ENCODE measurements at regions not wholly inside any gene's neighbourhood (a gene's known extent, or its start where the extent isn't known, plus 50 kb on each side); places are given as distances from the start of the nearest gene placed in this dataset.

GRCh38 chr2:144133936-144134665 is 385.8 kb downstream of the ZEB2 start:
- no peaks in the 10 kb centered on the region for H3K27me3 Mint-ChIP-seq (ENCODE audit: low read depth)
- no peak overlapping the region for H3K27ac Mint-ChIP-seq
- H3K36me3 Mint-ChIP-seq = peaks cover 3% of the 10 kb centered on the region
- H3K9me3 Mint-ChIP-seq = peaks cover 4% of the 10 kb centered on the region
- DNase-seq (ENCODE audit: low spot score in 2 of 2, unreplicated experiment in 2 of 2) = no peak
- TF ChIP-seq CTCF (IDR thresholded peaks at IDR 0.05; ENCODE audit: unreplicated experiment) = no peak
- H3K4me1 Mint-ChIP-seq = peaks cover 11% of the 10 kb centered on the region
- no peak overlapping the region for H3K4me3 Mint-ChIP-seq

- TF ChIP-seq CTCF (IDR thresholded peaks at IDR 0.05; ENCODE audit: unreplicated experiment) = no peak
- peaks cover 9% of the 10 kb centered on the region for H3K4me1 Mint-ChIP-seq
These were observed 387.6 kb downstream of the ZEB2 start for GRCh38 chr2:144132357-144132756.

GRCh38 chr2:144131042-144131441 is 388.9 kb downstream of the ZEB2 start:
- Mint-ChIP-seq H3K27me3 (ENCODE audit: low read depth) (no peaks in the 10 kb centered on the region), H3K4me1 (peaks cover 1% of the 10 kb centered on the region), H3K36me3 (no peaks in the 10 kb centered on the region), H3K4me3 (no peak overlapping the region), H3K27ac (no peak overlapping the region), H3K9me3 (peaks cover 4% of the 10 kb centered on the region)
- no peak for DNase-seq (ENCODE audit: low spot score in 2 of 2, unreplicated experiment in 2 of 2)
- TF ChIP-seq CTCF (IDR thresholded peaks at IDR 0.05; ENCODE audit: unreplicated experiment) = no peak

More at GRCh38 chr2:144132357-144132756, 387.6 kb downstream of the ZEB2 start:
- DNase-seq (ENCODE audit: low spot score in 2 of 2, unreplicated experiment in 2 of 2) = no peak
- Mint-ChIP-seq H3K36me3 (peaks cover 1% of the 10 kb centered on the region), H3K27me3 (ENCODE audit: low read depth) (no peaks in the 10 kb centered on the region), H3K27ac (no peak overlapping the region), H3K9me3 (peaks cover 4% of the 10 kb centered on the region), H3K4me3 (no peak overlapping the region)

DNA sequence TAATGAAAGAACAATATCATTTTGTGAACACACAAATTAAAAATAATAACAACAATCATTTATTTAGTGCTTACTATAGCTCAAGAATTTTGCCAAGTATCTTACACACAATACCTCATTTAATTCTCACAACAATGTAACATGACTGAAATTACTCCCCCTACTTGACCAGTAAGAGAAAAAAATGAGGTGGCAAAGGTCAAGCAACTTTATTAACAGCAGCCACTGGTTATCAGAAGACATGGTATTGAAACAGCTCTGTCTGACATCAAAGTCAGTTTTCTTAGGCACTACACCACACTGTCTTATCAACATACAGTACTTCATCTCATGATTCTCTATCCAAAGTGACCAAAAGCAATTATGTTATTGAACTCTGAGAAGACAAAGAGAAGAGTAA is 389.4 kb downstream of the ZEB2 start:
- DNase-seq (ENCODE audit: low spot score in 2 of 2, unreplicated experiment in 2 of 2) = no peak
- no peak for TF ChIP-seq CTCF (IDR thresholded peaks at IDR 0.05; ENCODE audit: unreplicated experiment)
- Mint-ChIP-seq H3K9me3 (peaks cover 4% of the 10 kb centered on the region), H3K4me1 (peaks cover 6% of the 10 kb centered on the region), H3K4me3 (no peak overlapping the region), H3K36me3 (no peaks in the 10 kb centered on the region), H3K27me3 (ENCODE audit: low read depth) (no peaks in the 10 kb centered on the region), H3K27ac (no peak overlapping the region)

GRCh38 chr2:144128130-144128746 is 391.7 kb downstream of the ZEB2 start:
- DNase-seq (ENCODE audit: low spot score in 2 of 2, unreplicated experiment in 2 of 2) = no peak
- Mint-ChIP-seq H3K9me3 (peaks cover 8% of the 10 kb centered on the region), H3K27ac (no peak overlapping the region), H3K4me1 (peaks cover 12% of the 10 kb centered on the region), H3K27me3 (ENCODE audit: low read depth) (no peaks in the 10 kb centered on the region), H3K36me3 (peaks cover 3% of the 10 kb centered on the region), H3K4me3 (no peak overlapping the region)
- TF ChIP-seq CTCF (IDR thresholded peaks at IDR 0.05; ENCODE audit: unreplicated experiment) = no peak
